Panc1 (cell line): ENCODE measurements at regions not wholly inside any gene's neighbourhood (a gene's known extent, or its start where the extent isn't known, plus 50 kb on each side); places are given as distances from the start of the nearest gene placed in this dataset.

Source experiments
- ATAC-seq: fragments of 200-7000 bp; cut with Tn5 transposase; 2 replicates; pipeline ENCODE4 v1.9.1; 2020; ENCODE audit warnings: mild to moderate bottlenecking, moderate library complexity
- BruUV-seq: library from RNA; stranded (reverse); fragments of 400-500 nt; replicated peaks from 2 replicates; lab custom pipeline; 2021; lab: Mats Ljungman, UMichigan
- CTCF ChIA-PET: fragments of 300-600 bp; sonication (Branson Sonifier 250); formaldehyde crosslinking; loops from one replicate; lab custom pipeline; 2022; ENCODE audit warnings: antibody characterized with exemption; lab: Charles Lee
- POLR2A ChIA-PET: fragments of 300-600 bp; sonication (Branson Sonifier 250); formaldehyde crosslinking; loops from one replicate; lab custom pipeline; 2022; ENCODE audit warnings: antibody characterized with exemption; lab: Charles Lee
- DNase-seq: peaks from one replicate; pipeline ENCODE4 v3.0.0-alpha.2; 2010; ENCODE audit warnings: low read depth, low spot score
- H3K27ac ChIP-seq: 2 replicates; pipeline ENCODE4 v1.5.1; 2011; ENCODE audit warnings: mild to moderate bottlenecking, low read length, inconsistent platforms
- H3K27me3 ChIP-seq: fragments of 200-500 bp; sonication (Bioruptor generic); 2 replicates; pipeline ENCODE4 v1.6.0; 2014; ENCODE audit warnings: low read length, inconsistent platforms; ENCODE audit not compliant: control insufficient read depth, insufficient read depth
- H3K36me3 ChIP-seq: fragments of 200-500 bp; sonication (Bioruptor generic); 2 replicates; pipeline ENCODE4 v1.5.1; 2014; ENCODE audit warnings: inconsistent platforms, mild to moderate bottlenecking, low read length, moderate library complexity; ENCODE audit not compliant: control insufficient read depth, insufficient read depth
- H3K4me1 ChIP-seq: 2 replicates; pipeline ENCODE4 v1.5.1; 2011; ENCODE audit warnings: inconsistent platforms, mild to moderate bottlenecking, low read length, moderate library complexity; ENCODE audit not compliant: control insufficient read depth, insufficient read depth
- H3K4me3 ChIP-seq, 2 experiments: 2 replicates each; pipeline ENCODE4 v1.5.1; 2011 to 2012; ENCODE audit warnings: low read depth in 2 of 2, low read length in 2 of 2, mild to moderate bottlenecking in 2 of 2, inconsistent platforms in 1 of 2, moderate library complexity in 1 of 2
- H3K9me3 ChIP-seq: fragments of 200-500 bp; sonication (Bioruptor generic); 2 replicates; pipeline ENCODE4 v1.5.1; 2014; ENCODE audit warnings: low read depth, mild to moderate bottlenecking, inconsistent platforms, low read length, moderate library complexity; ENCODE audit not compliant: control insufficient read depth, insufficient read depth
- POLR2AphosphoS5 ChIP-seq: IDR thresholded peaks from 2 replicates; pipeline ENCODE4 v1.6.1; 2012; ENCODE audit warnings: mild to moderate bottlenecking, low read depth, low read length, moderate library complexity
- SIN3A ChIP-seq: IDR thresholded peaks from 2 replicates; pipeline ENCODE4 v1.6.1; 2012; ENCODE audit warnings: low read depth, mild to moderate bottlenecking, low read length, moderate library complexity, borderline replicate concordance; ENCODE audit not compliant: insufficient read depth
- TCF7L2 ChIP-seq: IDR thresholded peaks from 2 replicates; pipeline ENCODE4 v1.6.1; 2011; ENCODE audit warnings: mild to moderate bottlenecking, low read depth, low read length, inconsistent platforms
- in situ Hi-C: cut with HindIII; loops from 2 replicates; pipeline ENCODE4 v1.10.0; 2016; ENCODE audit warnings: low sequenced_read_pairs, low pct_unique_long_range_greater_than_20kb
- intact Hi-C: fragments of 100-400 bp; cut with micrococcal nuclease; formaldehyde crosslinking; loops from one replicate; pipeline ENCODE4 v1.10.0; 2022; ENCODE audit not compliant: unreplicated experiment
- TF ChIP-seq, protein P1 (sequence below), 2 experiments: IDR thresholded peaks; 2 replicates each; pipeline ENCODE4 v1.6.1; 2011 to 2012; ENCODE audit warnings: low read depth in 2 of 2, control low read depth in 1 of 2, low read length in 1 of 2, mild to moderate bottlenecking in 1 of 2, moderate library complexity in 1 of 2; ENCODE audit not compliant: insufficient read depth in 1 of 2
- TF ChIP-seq, protein P2 (sequence below): fragments of 450-650 bp; IDR thresholded peaks from 2 replicates; pipeline ENCODE4 v1.5.1; 2017; ENCODE audit warnings: mild to moderate bottlenecking

DNA sequence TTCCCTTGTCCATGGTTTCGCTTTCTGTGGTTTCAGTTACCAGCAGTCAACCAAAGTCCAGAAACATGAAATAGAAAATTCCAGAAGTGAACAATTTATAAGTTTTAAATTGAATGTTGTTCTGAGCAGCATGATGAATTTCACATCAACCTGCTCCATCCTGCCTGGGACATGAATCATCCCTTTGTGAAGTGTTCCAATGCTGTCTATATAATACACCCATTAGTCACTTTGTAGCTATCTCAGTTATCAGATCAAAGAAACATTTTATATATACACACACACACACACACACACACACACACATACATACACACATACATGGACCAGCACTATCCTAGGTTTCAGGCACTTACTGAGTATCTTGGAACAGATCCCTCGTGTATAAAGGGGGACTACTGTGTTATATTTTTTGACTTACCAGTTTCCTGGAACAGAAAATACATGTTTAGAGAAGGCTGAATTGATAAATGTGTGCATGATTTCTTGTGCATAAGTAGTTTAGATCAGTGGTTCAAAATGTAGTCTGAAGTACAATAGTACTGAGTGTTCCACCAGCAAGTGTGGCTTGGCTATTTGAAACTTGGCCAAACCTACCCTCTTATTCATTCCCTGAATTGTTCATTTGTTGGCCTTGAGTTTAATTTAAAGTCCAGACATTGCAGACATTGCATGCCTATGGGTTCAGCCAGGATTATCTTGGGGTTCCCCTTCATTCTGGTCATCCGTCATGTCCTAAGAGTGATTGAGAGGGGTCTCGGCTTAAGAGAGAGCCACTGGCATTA, 510.0 kb downstream of the GADD45G start:
- TF ChIP-seq POLR2AphosphoS5 (no peak), SIN3A (no peak), TCF7L2 (no peak)
- TF ChIP-seq, protein P1, sequence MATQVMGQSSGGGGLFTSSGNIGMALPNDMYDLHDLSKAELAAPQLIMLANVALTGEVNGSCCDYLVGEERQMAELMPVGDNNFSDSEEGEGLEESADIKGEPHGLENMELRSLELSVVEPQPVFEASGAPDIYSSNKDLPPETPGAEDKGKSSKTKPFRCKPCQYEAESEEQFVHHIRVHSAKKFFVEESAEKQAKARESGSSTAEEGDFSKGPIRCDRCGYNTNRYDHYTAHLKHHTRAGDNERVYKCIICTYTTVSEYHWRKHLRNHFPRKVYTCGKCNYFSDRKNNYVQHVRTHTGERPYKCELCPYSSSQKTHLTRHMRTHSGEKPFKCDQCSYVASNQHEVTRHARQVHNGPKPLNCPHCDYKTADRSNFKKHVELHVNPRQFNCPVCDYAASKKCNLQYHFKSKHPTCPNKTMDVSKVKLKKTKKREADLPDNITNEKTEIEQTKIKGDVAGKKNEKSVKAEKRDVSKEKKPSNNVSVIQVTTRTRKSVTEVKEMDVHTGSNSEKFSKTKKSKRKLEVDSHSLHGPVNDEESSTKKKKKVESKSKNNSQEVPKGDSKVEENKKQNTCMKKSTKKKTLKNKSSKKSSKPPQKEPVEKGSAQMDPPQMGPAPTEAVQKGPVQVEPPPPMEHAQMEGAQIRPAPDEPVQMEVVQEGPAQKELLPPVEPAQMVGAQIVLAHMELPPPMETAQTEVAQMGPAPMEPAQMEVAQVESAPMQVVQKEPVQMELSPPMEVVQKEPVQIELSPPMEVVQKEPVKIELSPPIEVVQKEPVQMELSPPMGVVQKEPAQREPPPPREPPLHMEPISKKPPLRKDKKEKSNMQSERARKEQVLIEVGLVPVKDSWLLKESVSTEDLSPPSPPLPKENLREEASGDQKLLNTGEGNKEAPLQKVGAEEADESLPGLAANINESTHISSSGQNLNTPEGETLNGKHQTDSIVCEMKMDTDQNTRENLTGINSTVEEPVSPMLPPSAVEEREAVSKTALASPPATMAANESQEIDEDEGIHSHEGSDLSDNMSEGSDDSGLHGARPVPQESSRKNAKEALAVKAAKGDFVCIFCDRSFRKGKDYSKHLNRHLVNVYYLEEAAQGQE (IDR thresholded peaks at IDR 0.05; ENCODE audit: insufficient read depth in 1 of 2, low read depth in 2 of 2, low read length in 1 of 2) = no peak
- TF ChIP-seq, protein P2, sequence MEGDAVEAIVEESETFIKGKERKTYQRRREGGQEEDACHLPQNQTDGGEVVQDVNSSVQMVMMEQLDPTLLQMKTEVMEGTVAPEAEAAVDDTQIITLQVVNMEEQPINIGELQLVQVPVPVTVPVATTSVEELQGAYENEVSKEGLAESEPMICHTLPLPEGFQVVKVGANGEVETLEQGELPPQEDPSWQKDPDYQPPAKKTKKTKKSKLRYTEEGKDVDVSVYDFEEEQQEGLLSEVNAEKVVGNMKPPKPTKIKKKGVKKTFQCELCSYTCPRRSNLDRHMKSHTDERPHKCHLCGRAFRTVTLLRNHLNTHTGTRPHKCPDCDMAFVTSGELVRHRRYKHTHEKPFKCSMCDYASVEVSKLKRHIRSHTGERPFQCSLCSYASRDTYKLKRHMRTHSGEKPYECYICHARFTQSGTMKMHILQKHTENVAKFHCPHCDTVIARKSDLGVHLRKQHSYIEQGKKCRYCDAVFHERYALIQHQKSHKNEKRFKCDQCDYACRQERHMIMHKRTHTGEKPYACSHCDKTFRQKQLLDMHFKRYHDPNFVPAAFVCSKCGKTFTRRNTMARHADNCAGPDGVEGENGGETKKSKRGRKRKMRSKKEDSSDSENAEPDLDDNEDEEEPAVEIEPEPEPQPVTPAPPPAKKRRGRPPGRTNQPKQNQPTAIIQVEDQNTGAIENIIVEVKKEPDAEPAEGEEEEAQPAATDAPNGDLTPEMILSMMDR = no peak
- H3K27ac ChIP-seq = no peak overlapping the region
- H3K27me3 ChIP-seq = no peaks in the 10 kb centered on the region
- no peaks in the 10 kb centered on the region for H3K4me1 ChIP-seq
- H3K36me3 ChIP-seq = no peaks in the 10 kb centered on the region
- DNase-seq = no peak
- BruUV-seq = no TSS peak
- H3K4me3 ChIP-seq = no peak overlapping the region
- H3K9me3 ChIP-seq = no peaks in the 10 kb centered on the region
- ATAC-seq = no peak
- in situ Hi-C loops (no loop called here), intact Hi-C loops (no loop called here)
- CTCF ChIA-PET = no interaction called here
- POLR2A ChIA-PET = no interaction called here

DNA sequence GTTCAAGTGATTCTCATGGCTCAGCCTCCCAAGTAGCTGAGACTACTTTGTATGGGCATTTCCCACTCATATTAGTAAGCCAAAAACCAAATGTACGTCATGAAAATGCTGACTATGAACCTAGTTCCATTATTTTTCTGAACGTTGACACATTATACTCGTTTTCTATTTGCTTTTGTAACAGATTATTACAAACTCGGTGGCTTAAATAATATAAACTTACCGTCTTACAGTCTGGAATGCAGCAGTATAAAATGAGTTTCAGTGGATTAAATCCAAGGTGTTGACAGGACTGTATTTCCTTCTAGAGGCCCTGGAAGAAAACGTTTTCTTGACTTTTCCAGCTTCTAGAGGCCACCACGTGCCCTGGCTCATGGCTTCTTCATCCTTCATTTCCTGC, 517.0 kb downstream of the GADD45G start:
- DNase-seq (no peak), ATAC-seq (no peak)
- H3K4me3 ChIP-seq = no peak overlapping the region
- H3K27ac ChIP-seq = no peak overlapping the region
- in situ Hi-C loops (no loop called here), intact Hi-C loops (no loop called here)
- TF ChIP-seq, protein P2 = no peak
- TF ChIP-seq TCF7L2 (no peak), SIN3A (no peak)
- H3K9me3 ChIP-seq = no peaks in the 10 kb centered on the region
- ChIA-PET CTCF (no interaction called here), POLR2A (no interaction called here)
- H3K4me1 ChIP-seq = no peaks in the 10 kb centered on the region
- BruUV-seq = no TSS peak
- no peaks in the 10 kb centered on the region for H3K27me3 ChIP-seq
- no peaks in the 10 kb centered on the region for H3K36me3 ChIP-seq
